ENCODE measurements at regions not wholly inside any gene's neighbourhood (a gene's known extent, or its start where the extent isn't known, plus 50 kb on each side); places are given as distances from the start of the nearest gene placed in this dataset.

DNA sequence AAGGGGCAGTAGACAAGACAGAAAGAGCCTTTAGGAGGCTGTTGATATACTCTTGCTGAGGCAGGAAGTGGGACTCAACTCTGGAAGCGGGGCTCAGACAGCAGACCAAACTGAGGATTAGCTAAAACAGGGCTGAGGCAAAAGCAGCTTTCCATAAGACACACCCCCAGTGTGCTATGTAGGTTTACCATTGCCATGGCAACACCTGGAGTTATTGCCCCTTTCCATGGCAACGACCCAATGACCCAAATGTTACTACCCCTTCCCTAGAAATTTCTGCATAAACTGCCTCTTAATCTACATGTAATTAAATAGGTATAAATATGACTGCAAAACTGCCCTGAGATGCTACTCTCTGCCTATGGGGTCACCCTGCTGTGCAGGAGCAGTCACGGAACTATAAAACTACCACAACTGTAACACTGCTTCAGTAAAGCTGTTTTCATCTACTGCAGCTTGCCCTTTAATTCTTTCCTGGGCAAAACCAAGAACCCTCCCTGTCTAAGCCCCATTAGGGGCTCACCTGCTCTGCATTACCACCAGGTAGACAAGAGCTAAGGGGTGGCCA is 348.4 kb upstream of the PODXL start:
- Histone ChIP-seq H3K9ac (ENCODE audit: low read length) (no peak overlapping the region), H3K79me2 (ENCODE audit: insufficient read depth, low read length) (no peaks in the 10 kb centered on the region), H3K4me2 (ENCODE audit: low read length) (no peak overlapping the region), H4K20me1 (ENCODE audit: insufficient read depth, low read length) (no peaks in the 10 kb centered on the region), H3K4me3 (ENCODE audit: low read depth, low read length, poor library complexity, severe bottlenecking) (no peak overlapping the region), H3K27me3 (ENCODE audit: insufficient read depth, low read length) (no peaks in the 10 kb centered on the region), H3K4me1 (ENCODE audit: insufficient read depth, low read length, severe bottlenecking) (no peaks in the 10 kb centered on the region), H3K36me3 (ENCODE audit: insufficient read depth, low read length) (no peaks in the 10 kb centered on the region), H3F3A (ENCODE audit: insufficient read depth, low read length) (no peaks in the 10 kb centered on the region), H3K9me3 (ENCODE audit: low read length) (0 out of 2 replicates have a peak, but pooled peaks cover 3% of the 10 kb centered on the region), H3K9me2 (ENCODE audit: low read depth, low read length) (no peaks in the 10 kb centered on the region), H2AFZ (ENCODE audit: low read length) (no peak overlapping the region), H3K27ac (ENCODE audit: low read depth, low read length, poor library complexity, severe bottlenecking) (no peak overlapping the region)
- TF ChIP-seq, protein P1, sequence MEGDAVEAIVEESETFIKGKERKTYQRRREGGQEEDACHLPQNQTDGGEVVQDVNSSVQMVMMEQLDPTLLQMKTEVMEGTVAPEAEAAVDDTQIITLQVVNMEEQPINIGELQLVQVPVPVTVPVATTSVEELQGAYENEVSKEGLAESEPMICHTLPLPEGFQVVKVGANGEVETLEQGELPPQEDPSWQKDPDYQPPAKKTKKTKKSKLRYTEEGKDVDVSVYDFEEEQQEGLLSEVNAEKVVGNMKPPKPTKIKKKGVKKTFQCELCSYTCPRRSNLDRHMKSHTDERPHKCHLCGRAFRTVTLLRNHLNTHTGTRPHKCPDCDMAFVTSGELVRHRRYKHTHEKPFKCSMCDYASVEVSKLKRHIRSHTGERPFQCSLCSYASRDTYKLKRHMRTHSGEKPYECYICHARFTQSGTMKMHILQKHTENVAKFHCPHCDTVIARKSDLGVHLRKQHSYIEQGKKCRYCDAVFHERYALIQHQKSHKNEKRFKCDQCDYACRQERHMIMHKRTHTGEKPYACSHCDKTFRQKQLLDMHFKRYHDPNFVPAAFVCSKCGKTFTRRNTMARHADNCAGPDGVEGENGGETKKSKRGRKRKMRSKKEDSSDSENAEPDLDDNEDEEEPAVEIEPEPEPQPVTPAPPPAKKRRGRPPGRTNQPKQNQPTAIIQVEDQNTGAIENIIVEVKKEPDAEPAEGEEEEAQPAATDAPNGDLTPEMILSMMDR (IDR thresholded peaks at IDR 0.05; ENCODE audit: low read length), result no peak

GRCh38 chr7:131903315-131903714 is 346.9 kb upstream of the PODXL start:
- no peak overlapping the region for H3K9ac ChIP-seq (ENCODE audit: low read length)
- no peaks in the 10 kb centered on the region for H3K79me2 ChIP-seq (ENCODE audit: insufficient read depth, low read length)
- H3K27me3 ChIP-seq (ENCODE audit: insufficient read depth, low read length), result no peaks in the 10 kb centered on the region
- no peak overlapping the region for H2AFZ ChIP-seq (ENCODE audit: low read length)
- no peak overlapping the region for H3K4me2 ChIP-seq (ENCODE audit: low read length)
- H3K9me3 ChIP-seq (ENCODE audit: low read length), result 0 out of 2 replicates have a peak, but pooled peaks cover 3% of the 10 kb centered on the region
- TF ChIP-seq, protein P1 (IDR thresholded peaks at IDR 0.05; ENCODE audit: low read length), result no peak
- no peak for TF ChIP-seq EZH2 (IDR thresholded peaks at IDR 0.05; ENCODE audit: borderline replicate concordance, low read length)
- H3K4me1 ChIP-seq (ENCODE audit: insufficient read depth, low read length, severe bottlenecking), result no peaks in the 10 kb centered on the region
- H3K9me2 ChIP-seq (ENCODE audit: low read depth, low read length), result no peaks in the 10 kb centered on the region
- H4K20me1 ChIP-seq (ENCODE audit: insufficient read depth, low read length), result no peaks in the 10 kb centered on the region
- no peak overlapping the region for H3K27ac ChIP-seq (ENCODE audit: low read depth, low read length, poor library complexity, severe bottlenecking)
- H3F3A ChIP-seq (ENCODE audit: insufficient read depth, low read length), result no peaks in the 10 kb centered on the region
- no peaks in the 10 kb centered on the region for H3K36me3 ChIP-seq (ENCODE audit: insufficient read depth, low read length)
- no peak overlapping the region for H3K4me3 ChIP-seq (ENCODE audit: low read depth, low read length, poor library complexity, severe bottlenecking)

DNA sequence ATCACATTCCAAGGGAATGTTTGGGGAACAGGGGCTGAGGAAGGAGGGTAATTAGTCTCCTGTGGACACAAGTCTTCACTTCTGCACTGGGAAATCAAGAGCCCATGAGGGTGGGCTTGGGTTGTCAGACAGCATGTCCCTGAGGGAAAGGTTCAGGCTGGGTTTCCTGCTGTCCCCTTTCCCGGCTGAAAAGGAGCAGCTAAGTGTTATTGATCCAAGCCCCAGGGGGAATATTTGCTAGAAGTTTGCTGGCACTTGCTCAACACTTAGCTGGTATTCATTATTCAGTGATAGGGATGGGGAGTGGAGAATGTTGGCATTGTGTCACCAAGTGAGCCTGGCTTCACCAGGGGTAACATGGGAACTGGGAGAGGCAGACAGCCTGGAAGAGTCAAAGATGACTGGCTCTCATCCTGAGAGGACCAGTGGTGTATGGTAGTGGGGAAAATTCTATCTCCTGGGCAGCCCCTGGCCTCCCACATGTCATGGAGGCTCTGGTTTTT is 344.4 kb upstream of the PODXL start:
- Histone ChIP-seq H3K9me2 (ENCODE audit: low read depth, low read length) (no peaks in the 10 kb centered on the region), H3K4me1 (ENCODE audit: insufficient read depth, low read length, severe bottlenecking) (no peaks in the 10 kb centered on the region), H4K20me1 (ENCODE audit: insufficient read depth, low read length) (no peaks in the 10 kb centered on the region), H2AFZ (ENCODE audit: low read length) (no peak overlapping the region), H3K9me3 (ENCODE audit: low read length) (0 out of 2 replicates have a peak, but pooled peaks cover 3% of the 10 kb centered on the region), H3K79me2 (ENCODE audit: insufficient read depth, low read length) (no peaks in the 10 kb centered on the region), H3K36me3 (ENCODE audit: insufficient read depth, low read length) (no peaks in the 10 kb centered on the region), H3F3A (ENCODE audit: insufficient read depth, low read length) (no peaks in the 10 kb centered on the region), H3K27me3 (ENCODE audit: insufficient read depth, low read length) (no peaks in the 10 kb centered on the region), H3K4me2 (ENCODE audit: low read length) (no peak overlapping the region), H3K9ac (ENCODE audit: low read length) (no peak overlapping the region), H3K27ac (ENCODE audit: low read depth, low read length, poor library complexity, severe bottlenecking) (no peak overlapping the region), H3K4me3 (ENCODE audit: low read depth, low read length, poor library complexity, severe bottlenecking) (no peak overlapping the region)
- TF ChIP-seq, protein P1 (IDR thresholded peaks at IDR 0.05; ENCODE audit: low read length), result no peak
- TF ChIP-seq EZH2 (IDR thresholded peaks at IDR 0.05; ENCODE audit: borderline replicate concordance, low read length), result no peak
